Loucy (cell line): ENCODE measurements at regions not wholly inside any gene's neighbourhood (a gene's known extent, or its start where the extent isn't known, plus 50 kb on each side); places are given as distances from the start of the nearest gene placed in this dataset.

Experiments used
- CTCF ChIP-seq: fragments of 200-600 bp; sonication (generic); conservative IDR thresholded peaks from 2 replicates; pipeline ENCODE4 v1.5.1; 2014; ENCODE audit warnings: mild to moderate bottlenecking, antibody characterized with exemption, low read length
- EZH2phosphoT487 ChIP-seq: fragments of 200-600 bp; IDR thresholded peaks from 2 replicates; pipeline ENCODE4 v1.6.1; 2018; ENCODE audit warnings: antibody characterized with exemption, mild to moderate bottlenecking, moderate library complexity, borderline replicate concordance

DNA sequence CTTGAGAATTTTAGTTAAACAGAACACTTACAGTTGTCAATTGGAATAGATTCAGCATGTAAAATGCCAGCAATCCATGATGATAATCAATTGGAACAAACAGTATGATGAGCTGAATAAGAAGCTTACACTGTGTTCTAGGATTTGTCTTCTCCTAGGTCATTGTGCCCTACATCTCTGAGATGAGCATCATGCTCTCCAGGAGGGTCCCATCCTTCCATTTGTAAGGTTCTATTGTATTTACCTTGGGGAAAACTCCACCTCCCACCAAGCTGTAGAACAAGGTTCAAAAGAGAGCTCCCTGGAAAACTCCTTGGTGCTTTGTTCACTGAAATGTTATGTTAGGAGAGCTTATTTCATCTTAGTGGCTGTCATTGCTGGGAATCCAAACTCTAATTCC lies 60.8 kb downstream of the OR2B2 start:
- TF ChIP-seq CTCF (no peak), EZH2phosphoT487 (no peak)
